ENCODE measurements at regions not wholly inside any gene's neighbourhood (a gene's known extent, or its start where the extent isn't known, plus 50 kb on each side); places are given as distances from the start of the nearest gene placed in this dataset.

DNA sequence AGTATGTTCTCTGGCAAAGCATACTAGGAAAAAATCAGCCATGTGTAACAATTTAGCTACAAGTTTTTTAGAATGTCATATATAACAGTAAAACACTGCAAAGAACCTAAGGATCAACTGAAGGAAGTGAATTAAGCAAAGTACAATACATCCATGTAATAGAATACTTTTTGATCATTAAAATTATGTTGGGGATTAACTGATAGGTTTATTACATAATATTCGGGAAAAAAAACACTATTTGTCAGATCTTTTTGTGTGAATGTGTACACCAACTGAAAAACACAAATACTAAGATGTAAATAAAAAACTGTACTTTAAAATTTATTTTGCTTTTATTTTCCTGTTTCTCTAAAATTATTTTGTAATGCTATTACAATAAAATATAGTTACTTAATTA, 185.5 kb upstream of the DYNLRB2 start:
- no peak for TF ChIP-seq CREM (CRISPR knock-in tag; IDR thresholded peaks at IDR 0.05)
- TF ChIP-seq, protein P1, sequence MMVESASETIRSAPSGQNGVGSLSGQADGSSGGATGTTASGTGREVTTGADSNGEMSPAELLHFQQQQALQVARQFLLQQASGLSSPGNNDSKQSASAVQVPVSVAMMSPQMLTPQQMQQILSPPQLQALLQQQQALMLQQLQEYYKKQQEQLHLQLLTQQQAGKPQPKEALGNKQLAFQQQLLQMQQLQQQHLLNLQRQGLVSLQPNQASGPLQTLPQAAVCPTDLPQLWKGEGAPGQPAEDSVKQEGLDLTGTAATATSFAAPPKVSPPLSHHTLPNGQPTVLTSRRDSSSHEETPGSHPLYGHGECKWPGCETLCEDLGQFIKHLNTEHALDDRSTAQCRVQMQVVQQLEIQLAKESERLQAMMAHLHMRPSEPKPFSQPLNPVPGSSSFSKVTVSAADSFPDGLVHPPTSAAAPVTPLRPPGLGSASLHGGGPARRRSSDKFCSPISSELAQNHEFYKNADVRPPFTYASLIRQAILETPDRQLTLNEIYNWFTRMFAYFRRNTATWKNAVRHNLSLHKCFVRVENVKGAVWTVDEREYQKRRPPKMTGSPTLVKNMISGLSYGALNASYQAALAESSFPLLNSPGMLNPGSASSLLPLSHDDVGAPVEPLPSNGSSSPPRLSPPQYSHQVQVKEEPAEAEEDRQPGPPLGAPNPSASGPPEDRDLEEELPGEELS (CRISPR knock-in tag; IDR thresholded peaks at IDR 0.05) = no peak
- TF ChIP-seq, protein P2, sequence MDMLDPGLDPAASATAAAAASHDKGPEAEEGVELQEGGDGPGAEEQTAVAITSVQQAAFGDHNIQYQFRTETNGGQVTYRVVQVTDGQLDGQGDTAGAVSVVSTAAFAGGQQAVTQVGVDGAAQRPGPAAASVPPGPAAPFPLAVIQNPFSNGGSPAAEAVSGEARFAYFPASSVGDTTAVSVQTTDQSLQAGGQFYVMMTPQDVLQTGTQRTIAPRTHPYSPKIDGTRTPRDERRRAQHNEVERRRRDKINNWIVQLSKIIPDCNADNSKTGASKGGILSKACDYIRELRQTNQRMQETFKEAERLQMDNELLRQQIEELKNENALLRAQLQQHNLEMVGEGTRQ (CRISPR knock-in tag; IDR thresholded peaks at IDR 0.05) = no peak
- no peak for TF ChIP-seq TCF7 (CRISPR knock-in tag; IDR thresholded peaks at IDR 0.05; ENCODE audit: low read depth)
- no peak for TF ChIP-seq ELF4 (CRISPR knock-in tag; IDR thresholded peaks at IDR 0.05; ENCODE audit: low read depth)

Data from WTC11 (cell line).